Tibial artery (tissue), 4 donors: ENCODE measurements at regions not wholly inside any gene's neighbourhood (a gene's known extent, or its start where the extent isn't known, plus 50 kb on each side); places are given as distances from the start of the nearest gene placed in this dataset.

Source experiments
- DNase-seq, 2 donors: peaks; one replicate each; pipeline ENCODE4 v3.0.0-alpha.2; 2019
- H3K27ac ChIP-seq, 2 donors: fragments of 200-600 bp; sonication (generic) in 1 of 2; 1 replicate in 1 of 2; 2 replicates in 1 of 2; pipeline ENCODE4 v1.5.1; 2018 to 2019; ENCODE audit warnings: mild to moderate bottlenecking in 1 of 2
- H3K27me3 ChIP-seq, 2 donors: fragments of 200-600 bp; sonication (generic) in 1 of 2; one replicate each; pipeline versions ENCODE4 v1.5.1 to v1.6.0; 2016 to 2019
- H3K36me3 ChIP-seq, 3 donors: fragments of 200-600 bp; sonication (generic) in 2 of 3; one replicate each; pipeline ENCODE4 v1.5.1; 2016 to 2019; ENCODE audit warnings: mild to moderate bottlenecking in 2 of 3
- H3K4me1 ChIP-seq, 4 donors: fragments of 200-600 bp; sonication (generic) in 2 of 4; 1 replicate in 3 of 4; 2 replicates in 1 of 4; pipeline ENCODE4 v1.5.1; 2016 to 2019
- H3K4me3 ChIP-seq, 2 donors: fragments of 200-600 bp; sonication (generic) in 1 of 2; 1 replicate in 1 of 2; 2 replicates in 1 of 2; pipeline ENCODE4 v1.5.1; 2018 to 2019; ENCODE audit warnings: mild to moderate bottlenecking in 2 of 2
- H3K9me3 ChIP-seq, 3 donors: fragments of 200-600 bp; sonication (generic) in 1 of 3; one replicate each; pipeline ENCODE4 v1.5.1; 2016 to 2019
- CTCF ChIP-seq, 2 experiments: fragments of 200-600 bp in 1 of 2; fragments of 450-650 bp in 1 of 2; IDR thresholded peaks; one replicate each; pipeline ENCODE4 v1.5.1; 2017 to 2019; ENCODE audit warnings: antibody characterized with exemption in 2 of 2, mild to moderate bottlenecking in 1 of 2, moderate library complexity in 1 of 2
- intact Hi-C: fragments of 100-400 bp; cut with DNase I; formaldehyde crosslinking; loops from one replicate; pipeline ENCODE4 v1.15.0; 2023; ENCODE audit warnings: low total_unique reads

GRCh38 chr13:111953546-111954178, 113.3 kb upstream of the SOX1 start:
- H3K27me3 ChIP-seq, result no peaks in the 10 kb centered on the region
- peaks cover 0 to 18% (median 14%) of the 10 kb centered on the region in 3 donors for H3K9me3 ChIP-seq
- TF ChIP-seq CTCF (IDR thresholded peaks at IDR 0.05), result no peak
- DNase-seq, result no peak
- H3K4me1 ChIP-seq, result no peaks in the 10 kb centered on the region
- no peaks in the 10 kb centered on the region for H3K36me3 ChIP-seq
- no peak overlapping the region for H3K4me3 ChIP-seq
- H3K27ac ChIP-seq, result no peak overlapping the region
- intact Hi-C loops, result no loop called here

- Histone ChIP-seq H3K4me1 (no peaks in the 10 kb centered on the region), H3K4me3 (no peak overlapping the region), H3K9me3 (peaks cover 0 to 15% (median 9%) of the 10 kb centered on the region in 3 donors), H3K27ac (no peak overlapping the region), H3K36me3 (no peaks in the 10 kb centered on the region), H3K27me3 (no peaks in the 10 kb centered on the region)
- intact Hi-C loops, result no loop called here
- TF ChIP-seq CTCF (IDR thresholded peaks at IDR 0.05), result no peak
- DNase-seq, result no peak
Measured at GRCh38 chr13:111954661-111955411, 112.1 kb upstream of the SOX1 start.

- Histone ChIP-seq H3K4me1 (no peaks in the 10 kb centered on the region), H3K36me3 (no peaks in the 10 kb centered on the region), H3K27ac (no peak overlapping the region), H3K9me3 (peaks cover 0 to 11% (median 8%) of the 10 kb centered on the region in 3 donors), H3K27me3 (no peaks in the 10 kb centered on the region), H3K4me3 (no peak overlapping the region)
- intact Hi-C loops, result no loop called here
- DNase-seq, result no peak
- no peak for TF ChIP-seq CTCF (IDR thresholded peaks at IDR 0.05)
Measured at GRCh38 chr13:111955412-111956065, 111.4 kb upstream of the SOX1 start.

GRCh38 chr13:111956261-111957151, 110.4 kb upstream of the SOX1 start:
- no peak for DNase-seq
- no peak for TF ChIP-seq CTCF (IDR thresholded peaks at IDR 0.05)
- Histone ChIP-seq H3K27me3 (no peaks in the 10 kb centered on the region), H3K27ac (no peak overlapping the region), H3K4me3 (no peak overlapping the region), H3K36me3 (no peaks in the 10 kb centered on the region), H3K4me1 (no peaks in the 10 kb centered on the region), H3K9me3 (peaks cover 0 to 1% (median 0%) of the 10 kb centered on the region in 3 donors)
- intact Hi-C loops, result no loop called here

- Histone ChIP-seq H3K27me3 (no peaks in the 10 kb centered on the region), H3K27ac (no peak overlapping the region), H3K4me1 (no peaks in the 10 kb centered on the region), H3K36me3 (no peaks in the 10 kb centered on the region), H3K9me3 (no peaks in the 10 kb centered on the region), H3K4me3 (no peak overlapping the region)
- no peak for TF ChIP-seq CTCF (IDR thresholded peaks at IDR 0.05)
- intact Hi-C loops, result no loop called here
- no peak for DNase-seq
Measured at GRCh38 chr13:111957913-111958450, 109.0 kb upstream of the SOX1 start.
